ENCODE measurements at regions not wholly inside any gene's neighbourhood (a gene's known extent, or its start where the extent isn't known, plus 50 kb on each side); places are given as distances from the start of the nearest gene placed in this dataset.
"Not testable (repeated sequence)": the region's sequence is repeated elsewhere in the genome, so short reads cannot be mapped to it uniquely, and the experiment has no call there.

DNA sequence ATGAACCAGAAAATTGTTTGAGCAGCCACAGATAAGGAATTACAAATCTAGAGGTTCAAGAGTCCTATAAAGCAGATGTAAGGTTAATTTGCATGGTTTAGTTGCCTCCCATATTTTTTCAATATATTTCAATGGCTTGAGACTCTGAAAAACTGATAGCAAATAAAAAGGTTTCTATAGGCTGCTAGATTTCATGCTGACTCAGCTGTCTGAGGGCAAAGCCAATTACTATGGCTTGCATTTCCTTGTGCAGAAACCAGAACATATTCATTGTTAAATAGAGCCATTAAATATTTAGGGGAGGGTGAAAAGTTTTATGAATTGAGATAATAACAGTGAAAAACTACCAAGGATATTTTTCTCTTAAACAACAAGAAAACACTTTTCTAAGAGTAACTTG lies 278.1 kb upstream of the CADM2 start:
- no peak for DNase-seq

- no peak for DNase-seq
Observed at GRCh38 chr3:84683493-84683892, 275.3 kb upstream of the CADM2 start.

GRCh38 chr3:84685467-84685866 lies 273.3 kb upstream of the CADM2 start:
- no peak for DNase-seq

GRCh38 chr3:84692261-84692660 lies 266.5 kb upstream of the CADM2 start:
- DNase-seq, result no peak

DNA sequence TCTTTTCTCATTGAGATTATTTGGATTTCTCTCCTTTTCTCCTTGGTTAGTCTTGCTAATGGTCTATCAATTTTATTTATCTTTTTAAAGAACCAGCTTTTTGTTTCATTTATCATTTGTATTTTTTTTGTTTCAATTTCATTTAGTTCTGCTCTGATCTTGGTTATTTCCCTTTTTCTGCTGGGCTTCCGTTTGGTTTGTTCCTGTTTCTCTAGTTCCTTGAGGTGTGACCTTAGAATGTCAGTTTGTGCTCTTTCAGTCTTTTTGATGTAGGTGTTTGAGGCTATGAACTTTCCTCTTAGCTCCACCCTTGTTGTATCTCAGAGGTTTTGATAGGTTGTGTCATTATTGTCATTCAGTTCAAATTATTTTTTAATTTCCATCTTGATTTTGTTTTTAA lies 248.5 kb upstream of the CADM2 start:
- DNase-seq, result not testable (repeated sequence)

GRCh38 chr3:84717894-84718293 lies 240.9 kb upstream of the CADM2 start:
- DNase-seq, result peak; percentile 3

- no peak for DNase-seq
Observed at GRCh38 chr3:84724877-84725276, 233.9 kb upstream of the CADM2 start.

GRCh38 chr3:84727616-84728015 lies 231.2 kb upstream of the CADM2 start:
- no peak for DNase-seq

GRCh38 chr3:84734731-84735130 lies 224.1 kb upstream of the CADM2 start:
- DNase-seq, result not testable (repeated sequence)

- DNase-seq, result no peak
Observed at GRCh38 chr3:84738086-84738485, 220.7 kb upstream of the CADM2 start.

DNA sequence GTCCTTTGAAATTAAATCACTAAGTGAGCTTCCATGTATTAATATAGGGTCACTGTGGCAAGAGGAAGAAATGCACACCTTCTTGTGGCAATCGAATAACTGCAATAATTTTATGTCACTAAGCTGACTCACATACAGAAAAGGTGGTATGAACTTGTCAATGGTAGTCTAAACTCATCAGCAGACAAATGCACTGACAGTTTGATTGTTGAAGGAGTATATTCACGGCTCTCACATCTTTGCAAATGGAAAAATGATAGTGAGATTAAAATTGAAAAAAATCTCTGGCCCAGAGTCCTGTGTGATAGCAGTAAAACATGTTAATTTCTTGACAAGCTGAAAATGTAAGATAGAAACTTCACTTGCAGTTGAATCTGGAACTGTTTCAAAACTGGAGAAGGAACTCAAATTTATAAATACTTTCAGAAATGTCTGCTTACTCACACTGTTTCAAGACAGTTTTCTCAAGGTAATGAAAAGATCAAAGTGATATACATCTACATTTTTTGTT lies 215.8 kb upstream of the CADM2 start:
- DNase-seq, result no peak

DNA sequence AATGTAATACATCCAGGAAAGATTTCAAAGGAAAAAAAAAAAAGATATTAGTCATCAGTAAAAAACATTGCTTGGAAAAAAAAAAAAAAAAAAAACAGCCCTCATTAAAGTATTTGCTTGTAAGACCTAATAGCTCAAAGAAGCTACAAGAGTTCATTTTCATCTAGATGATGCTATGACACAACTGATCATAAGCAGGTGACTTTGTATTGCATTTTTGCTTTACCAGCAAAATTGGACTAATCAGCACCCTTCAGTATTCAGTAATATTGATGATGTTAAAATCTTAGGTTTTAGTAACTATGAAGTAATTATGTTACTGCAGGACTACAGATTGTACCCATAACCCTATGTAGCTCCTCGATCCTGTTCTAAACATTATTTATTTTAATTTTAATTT lies 214.7 kb upstream of the CADM2 start:
- DNase-seq, result no peak

DNA sequence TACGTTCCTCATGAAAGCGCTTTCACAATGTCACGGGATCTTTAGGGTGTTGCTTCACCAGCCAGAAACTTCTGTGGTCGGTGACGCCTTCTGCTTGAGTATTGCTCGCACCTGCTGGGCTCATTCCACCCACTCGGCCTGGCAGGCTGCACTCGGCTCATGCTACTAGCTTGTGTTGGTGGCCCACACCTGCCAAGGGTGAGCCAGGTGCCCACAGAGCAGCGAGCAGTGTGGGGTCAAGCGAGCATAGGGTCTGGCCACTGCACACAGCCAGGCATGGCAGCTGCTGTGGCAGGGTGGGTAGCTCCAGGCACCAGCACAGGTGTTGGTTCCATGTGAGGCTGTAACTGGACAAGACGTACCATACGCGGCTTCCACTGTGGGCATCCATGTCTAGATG lies 202.9 kb upstream of the CADM2 start:
- DNase-seq, result no peak

GRCh38 chr3:84759361-84759760 lies 199.4 kb upstream of the CADM2 start:
- DNase-seq, result no peak

GRCh38 chr3:84772841-84773240 lies 185.9 kb upstream of the CADM2 start:
- no peak for DNase-seq

DNA sequence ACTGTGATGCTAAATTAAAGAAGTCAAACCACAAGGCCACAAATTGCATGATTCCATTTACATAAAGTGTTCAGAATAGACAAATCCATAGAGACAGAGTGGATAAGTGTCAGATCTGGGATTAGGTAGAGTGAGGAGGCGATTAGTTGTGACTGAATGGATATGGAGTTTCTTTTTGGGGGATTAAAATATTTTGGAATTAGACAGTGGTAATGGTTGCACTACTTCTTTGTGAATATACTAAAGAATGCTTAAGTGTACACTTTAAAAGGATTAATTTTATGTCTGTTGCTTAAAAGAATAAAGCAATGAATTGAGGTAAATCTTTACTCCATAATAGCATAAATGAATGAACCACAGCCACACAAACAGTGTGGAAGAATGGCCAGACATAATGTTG lies 175.5 kb upstream of the CADM2 start:
- DNase-seq, result no peak

- no peak for DNase-seq
Observed at GRCh38 chr3:84789961-84790360, 168.8 kb upstream of the CADM2 start.

GRCh38 chr3:84806958-84807357 lies 151.8 kb upstream of the CADM2 start:
- no peak for DNase-seq

- no peak for DNase-seq
Observed at GRCh38 chr3:84820126-84820525, 138.7 kb upstream of the CADM2 start.

- no peak for DNase-seq
Observed at GRCh38 chr3:84820906-84821305, 137.9 kb upstream of the CADM2 start.

GRCh38 chr3:84825817-84826216 lies 133.0 kb upstream of the CADM2 start:
- DNase-seq, result no peak

GRCh38 chr3:84830476-84830875 lies 128.3 kb upstream of the CADM2 start:
- DNase-seq, result no peak

GRCh38 chr3:84835366-84835765 lies 123.4 kb upstream of the CADM2 start:
- no peak for DNase-seq

- DNase-seq, result no peak
Observed at GRCh38 chr3:84836961-84837360, 121.8 kb upstream of the CADM2 start.

DNA sequence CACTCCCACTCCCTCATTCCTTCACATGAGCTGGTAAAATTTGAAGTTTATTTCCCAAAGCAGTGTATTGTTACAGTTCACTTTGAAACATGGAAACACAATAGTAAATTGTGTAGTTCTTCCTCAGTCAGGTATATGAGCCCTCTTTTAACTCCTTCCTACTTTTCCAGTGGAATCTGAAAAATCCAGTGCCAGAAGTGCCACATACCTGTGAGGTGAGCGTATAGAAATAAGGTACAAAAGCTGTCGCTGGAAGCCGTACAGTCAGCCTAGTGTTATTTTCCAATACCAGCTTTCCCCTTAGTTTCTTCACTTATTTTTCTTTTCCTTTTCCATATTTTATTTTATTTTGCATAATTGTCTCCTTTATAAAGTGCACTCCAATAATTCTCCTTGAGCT lies 81.7 kb upstream of the CADM2 start:
- DNase-seq, result no peak

DNA sequence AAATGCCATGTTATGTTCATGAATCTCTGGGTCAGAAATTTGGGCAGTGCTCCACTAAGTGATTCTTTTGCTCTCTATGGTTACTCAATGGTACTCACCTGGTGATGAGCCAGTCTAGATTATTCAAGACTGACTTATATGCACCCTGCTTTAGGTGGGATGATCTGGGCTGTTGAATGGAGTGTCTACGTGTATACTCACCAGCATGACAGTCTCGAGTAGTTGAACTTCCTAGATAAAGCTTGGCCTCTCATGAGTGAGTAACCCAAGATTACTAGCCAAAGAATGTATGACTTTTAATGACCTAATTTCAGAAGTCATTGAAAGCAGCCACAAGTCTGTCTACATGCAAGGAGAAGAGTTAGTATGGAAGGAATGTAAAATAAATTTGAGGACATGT lies 77.5 kb upstream of the CADM2 start:
- no peak for DNase-seq
